ENCODE measurements at regions not wholly inside any gene's neighbourhood (a gene's known extent, or its start where the extent isn't known, plus 50 kb on each side); places are given as distances from the start of the nearest gene placed in this dataset.
"Not testable (repeated sequence)": the region's sequence is repeated elsewhere in the genome, so short reads cannot be mapped to it uniquely, and the experiment has no call there.

GRCh38 chr2:91515966-91516365, 2824.5 kb downstream of the RPIA start:
- not testable (repeated sequence) for H3K27ac Mint-ChIP-seq (ENCODE audit: unreplicated experiment); FAIRE-seq; H4K20me1 ChIP-seq (ENCODE audit: insufficient read depth, low read length); H3K4me3 ChIP-seq (ENCODE audit: insufficient read depth, low read depth, low read length); H3K4me3 Mint-ChIP-seq (ENCODE audit: unreplicated experiment); DNase-seq (ENCODE audit: low read depth); H3K36me3 ChIP-seq (ENCODE audit: insufficient read depth, low read length); H3K4me2 ChIP-seq (ENCODE audit: low read length); H3K4me1 Mint-ChIP-seq (ENCODE audit: low read depth, unreplicated experiment); H3K9ac ChIP-seq (ENCODE audit: low read length); H3K36me3 Mint-ChIP-seq (ENCODE audit: low read depth, unreplicated experiment); H2AFZ ChIP-seq (ENCODE audit: low read depth, low read length); H3K4me1 ChIP-seq (ENCODE audit: insufficient read depth, low read length); H3K9me3 Mint-ChIP-seq (ENCODE audit: unreplicated experiment); H3K9me3 ChIP-seq (ENCODE audit: insufficient read depth, low read depth, low read length); H3K27me3 Mint-ChIP-seq (ENCODE audit: low read depth, unreplicated experiment); H3K27ac ChIP-seq (ENCODE audit: low read depth, low read length); H3K27me3 ChIP-seq (ENCODE audit: insufficient read depth, low read length); H3K79me2 ChIP-seq (ENCODE audit: insufficient read depth, low read length)

- H3K9ac ChIP-seq (ENCODE audit: low read length); H3K4me3 ChIP-seq (ENCODE audit: insufficient read depth, low read depth, low read length); H3K27me3 ChIP-seq (ENCODE audit: insufficient read depth, low read length); H3K9me3 ChIP-seq (ENCODE audit: insufficient read depth, low read depth, low read length); FAIRE-seq; H3K27ac ChIP-seq (ENCODE audit: low read depth, low read length); H3K79me2 ChIP-seq (ENCODE audit: insufficient read depth, low read length); H2AFZ ChIP-seq (ENCODE audit: low read depth, low read length); H3K4me3 Mint-ChIP-seq (ENCODE audit: unreplicated experiment); H3K27me3 Mint-ChIP-seq (ENCODE audit: low read depth, unreplicated experiment); H3K9me3 Mint-ChIP-seq (ENCODE audit: unreplicated experiment); H3K36me3 Mint-ChIP-seq (ENCODE audit: low read depth, unreplicated experiment); H3K4me1 ChIP-seq (ENCODE audit: insufficient read depth, low read length); H3K4me1 Mint-ChIP-seq (ENCODE audit: low read depth, unreplicated experiment); H3K36me3 ChIP-seq (ENCODE audit: insufficient read depth, low read length); H3K4me2 ChIP-seq (ENCODE audit: low read length); H3K27ac Mint-ChIP-seq (ENCODE audit: unreplicated experiment); DNase-seq (ENCODE audit: low read depth); H4K20me1 ChIP-seq (ENCODE audit: insufficient read depth, low read length): not testable (repeated sequence)
These were observed 2825.2 kb downstream of the RPIA start for GRCh38 chr2:91516669-91517068.

GRCh38 chr2:91517846-91518245, 2826.4 kb downstream of the RPIA start:
- not testable (repeated sequence) for H2AFZ ChIP-seq (ENCODE audit: low read depth, low read length); H3K79me2 ChIP-seq (ENCODE audit: insufficient read depth, low read length); H3K4me3 Mint-ChIP-seq (ENCODE audit: unreplicated experiment); H3K4me1 Mint-ChIP-seq (ENCODE audit: low read depth, unreplicated experiment); DNase-seq (ENCODE audit: low read depth); H3K36me3 ChIP-seq (ENCODE audit: insufficient read depth, low read length); H3K27ac Mint-ChIP-seq (ENCODE audit: unreplicated experiment); H3K9me3 Mint-ChIP-seq (ENCODE audit: unreplicated experiment); H3K36me3 Mint-ChIP-seq (ENCODE audit: low read depth, unreplicated experiment); H3K4me3 ChIP-seq (ENCODE audit: insufficient read depth, low read depth, low read length); H3K27me3 ChIP-seq (ENCODE audit: insufficient read depth, low read length); H3K9me3 ChIP-seq (ENCODE audit: insufficient read depth, low read depth, low read length); H3K27ac ChIP-seq (ENCODE audit: low read depth, low read length); H3K9ac ChIP-seq (ENCODE audit: low read length); H3K4me1 ChIP-seq (ENCODE audit: insufficient read depth, low read length); H4K20me1 ChIP-seq (ENCODE audit: insufficient read depth, low read length); H3K4me2 ChIP-seq (ENCODE audit: low read length); FAIRE-seq; H3K27me3 Mint-ChIP-seq (ENCODE audit: low read depth, unreplicated experiment)

GRCh38 chr2:91518361-91518981, 2827.0 kb downstream of the RPIA start:
- not testable (repeated sequence) for H3K27ac Mint-ChIP-seq (ENCODE audit: unreplicated experiment); H3K4me3 Mint-ChIP-seq (ENCODE audit: unreplicated experiment); H3K4me3 ChIP-seq (ENCODE audit: insufficient read depth, low read depth, low read length); DNase-seq (ENCODE audit: low read depth); H3K4me1 ChIP-seq (ENCODE audit: insufficient read depth, low read length); H4K20me1 ChIP-seq (ENCODE audit: insufficient read depth, low read length); H2AFZ ChIP-seq (ENCODE audit: low read depth, low read length); H3K27ac ChIP-seq (ENCODE audit: low read depth, low read length); H3K9ac ChIP-seq (ENCODE audit: low read length); H3K79me2 ChIP-seq (ENCODE audit: insufficient read depth, low read length); FAIRE-seq; H3K27me3 ChIP-seq (ENCODE audit: insufficient read depth, low read length); H3K4me2 ChIP-seq (ENCODE audit: low read length); H3K9me3 ChIP-seq (ENCODE audit: insufficient read depth, low read depth, low read length); H3K9me3 Mint-ChIP-seq (ENCODE audit: unreplicated experiment); H3K4me1 Mint-ChIP-seq (ENCODE audit: low read depth, unreplicated experiment); H3K36me3 ChIP-seq (ENCODE audit: insufficient read depth, low read length); H3K36me3 Mint-ChIP-seq (ENCODE audit: low read depth, unreplicated experiment); H3K27me3 Mint-ChIP-seq (ENCODE audit: low read depth, unreplicated experiment)

- not testable (repeated sequence) for H3K9me3 ChIP-seq (ENCODE audit: insufficient read depth, low read depth, low read length); H2AFZ ChIP-seq (ENCODE audit: low read depth, low read length); H3K4me3 ChIP-seq (ENCODE audit: insufficient read depth, low read depth, low read length); H3K9me3 Mint-ChIP-seq (ENCODE audit: unreplicated experiment); H3K79me2 ChIP-seq (ENCODE audit: insufficient read depth, low read length); H3K4me2 ChIP-seq (ENCODE audit: low read length); H3K36me3 Mint-ChIP-seq (ENCODE audit: low read depth, unreplicated experiment); H3K27ac ChIP-seq (ENCODE audit: low read depth, low read length); H4K20me1 ChIP-seq (ENCODE audit: insufficient read depth, low read length); H3K9ac ChIP-seq (ENCODE audit: low read length); H3K4me3 Mint-ChIP-seq (ENCODE audit: unreplicated experiment); DNase-seq (ENCODE audit: low read depth); H3K27me3 Mint-ChIP-seq (ENCODE audit: low read depth, unreplicated experiment); FAIRE-seq; H3K36me3 ChIP-seq (ENCODE audit: insufficient read depth, low read length); H3K27me3 ChIP-seq (ENCODE audit: insufficient read depth, low read length); H3K4me1 ChIP-seq (ENCODE audit: insufficient read depth, low read length); H3K4me1 Mint-ChIP-seq (ENCODE audit: low read depth, unreplicated experiment); H3K27ac Mint-ChIP-seq (ENCODE audit: unreplicated experiment)
These were observed 2827.9 kb downstream of the RPIA start for GRCh38 chr2:91519359-91519758.

- H3K27ac Mint-ChIP-seq (ENCODE audit: unreplicated experiment); H3K27me3 ChIP-seq (ENCODE audit: insufficient read depth, low read length); H3K36me3 ChIP-seq (ENCODE audit: insufficient read depth, low read length); H3K4me3 ChIP-seq (ENCODE audit: insufficient read depth, low read depth, low read length); FAIRE-seq; H2AFZ ChIP-seq (ENCODE audit: low read depth, low read length); H3K4me3 Mint-ChIP-seq (ENCODE audit: unreplicated experiment); H3K4me1 Mint-ChIP-seq (ENCODE audit: low read depth, unreplicated experiment); H4K20me1 ChIP-seq (ENCODE audit: insufficient read depth, low read length); H3K27me3 Mint-ChIP-seq (ENCODE audit: low read depth, unreplicated experiment); H3K36me3 Mint-ChIP-seq (ENCODE audit: low read depth, unreplicated experiment); H3K79me2 ChIP-seq (ENCODE audit: insufficient read depth, low read length); H3K9ac ChIP-seq (ENCODE audit: low read length); DNase-seq (ENCODE audit: low read depth); H3K27ac ChIP-seq (ENCODE audit: low read depth, low read length); H3K4me1 ChIP-seq (ENCODE audit: insufficient read depth, low read length); H3K9me3 Mint-ChIP-seq (ENCODE audit: unreplicated experiment); H3K9me3 ChIP-seq (ENCODE audit: insufficient read depth, low read depth, low read length); H3K4me2 ChIP-seq (ENCODE audit: low read length): not testable (repeated sequence)
These were observed 2828.4 kb downstream of the RPIA start for GRCh38 chr2:91519914-91520313.
